GM19372 (cell line): ENCODE measurements at regions not wholly inside any gene's neighbourhood (a gene's known extent, or its start where the extent isn't known, plus 50 kb on each side); places are given as distances from the start of the nearest gene placed in this dataset.

Experiments used
- ATAC-seq: cut with Tn5 transposase; IDR thresholded peaks from one replicate; pipeline ENCODE4 v1.9.1; 2021; ENCODE audit warnings: mild to moderate bottlenecking, low read depth, moderate library complexity; ENCODE audit not compliant: unreplicated experiment

DNA sequence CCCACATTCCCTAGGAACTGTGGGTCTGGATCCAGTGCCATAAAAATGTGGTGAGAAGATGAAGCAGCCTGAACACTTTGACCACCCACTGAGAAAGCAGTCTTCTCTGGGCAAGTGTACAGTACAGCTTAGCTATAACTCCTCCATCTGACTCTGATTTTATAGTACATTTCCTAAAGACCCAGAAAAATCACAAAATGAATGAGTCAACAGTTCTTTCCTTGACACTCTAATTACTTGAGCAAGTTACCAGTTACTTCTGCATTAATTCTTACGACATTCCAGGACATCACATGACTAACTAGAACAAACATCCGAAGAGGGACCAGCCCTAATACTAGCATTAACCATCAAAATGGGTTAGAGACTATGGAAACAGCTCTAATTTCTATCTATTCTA is 148.1 kb upstream of the PEX5L start:
- no peak for ATAC-seq

DNA sequence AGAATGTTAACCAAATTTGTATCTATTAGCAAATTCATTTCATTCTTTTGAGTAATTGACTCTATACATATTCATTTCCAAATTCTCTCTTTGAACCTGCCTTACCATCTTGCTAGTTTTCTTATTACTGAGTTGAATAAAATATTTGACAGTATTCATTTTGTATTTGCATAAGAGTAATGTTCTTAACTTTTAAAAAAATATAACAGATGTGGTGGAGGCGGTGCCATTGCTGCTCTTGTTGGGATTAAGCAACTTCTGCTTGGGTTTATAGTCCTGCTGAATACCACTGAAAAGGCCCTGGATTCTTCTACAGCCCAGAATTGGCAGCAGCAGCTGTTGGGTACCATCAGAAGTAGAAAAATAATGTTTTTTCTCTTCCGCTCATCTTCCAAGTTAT is 148.9 kb upstream of the PEX5L start:
- ATAC-seq = no peak

DNA sequence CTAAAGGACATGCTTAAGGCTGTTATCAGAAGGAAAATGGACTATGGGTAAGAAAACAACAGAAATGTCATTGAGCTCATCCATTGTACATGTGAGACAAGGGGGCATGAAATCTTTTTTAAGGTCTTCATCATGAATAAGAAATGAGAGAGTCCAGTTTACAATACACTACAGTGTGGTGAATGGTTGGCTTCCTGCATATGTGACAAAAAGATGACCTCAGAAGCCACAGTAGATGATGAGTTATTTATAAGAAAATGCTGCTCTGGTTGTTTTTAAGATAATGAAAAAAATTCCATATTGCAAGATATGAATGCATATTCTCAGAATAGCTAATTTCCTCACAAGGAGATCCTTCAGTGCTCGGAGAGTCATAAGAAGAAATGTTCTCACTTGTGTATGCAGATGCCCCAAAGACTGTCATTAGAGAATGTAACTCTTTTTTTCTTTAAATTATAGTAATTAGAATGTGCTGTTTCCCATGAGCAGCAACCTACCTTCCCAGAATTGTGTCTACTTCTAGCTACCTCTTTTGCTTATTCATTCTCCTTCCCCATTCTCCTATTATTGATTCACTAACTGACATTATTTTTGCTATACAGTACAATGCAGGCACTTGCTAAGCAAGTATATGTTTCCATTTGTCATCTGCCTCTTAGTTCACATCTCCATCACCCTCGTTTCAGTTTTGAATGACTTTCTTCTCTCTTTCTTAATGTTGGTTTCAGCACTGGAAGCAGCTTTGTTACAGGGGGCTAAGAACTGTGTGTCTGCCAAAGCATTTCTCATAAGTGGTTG is 152.0 kb upstream of the PEX5L start:
- ATAC-seq = peak; percentile 71

DNA sequence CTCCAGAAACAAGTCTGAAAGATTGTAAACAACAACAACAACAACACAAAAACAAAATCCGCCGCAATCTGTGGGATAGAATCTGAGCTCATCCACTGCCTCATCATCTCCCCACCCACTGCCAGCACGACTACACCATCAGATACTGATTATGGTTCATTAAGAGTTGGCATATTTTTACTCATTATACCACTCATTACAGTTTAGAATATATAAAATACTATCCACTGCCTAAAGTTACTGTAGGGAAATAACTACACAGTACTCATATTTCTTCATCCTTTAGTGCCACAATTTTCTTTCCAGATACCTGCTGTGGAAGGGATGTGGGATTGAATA is 152.5 kb upstream of the PEX5L start:
- ATAC-seq = no peak

DNA sequence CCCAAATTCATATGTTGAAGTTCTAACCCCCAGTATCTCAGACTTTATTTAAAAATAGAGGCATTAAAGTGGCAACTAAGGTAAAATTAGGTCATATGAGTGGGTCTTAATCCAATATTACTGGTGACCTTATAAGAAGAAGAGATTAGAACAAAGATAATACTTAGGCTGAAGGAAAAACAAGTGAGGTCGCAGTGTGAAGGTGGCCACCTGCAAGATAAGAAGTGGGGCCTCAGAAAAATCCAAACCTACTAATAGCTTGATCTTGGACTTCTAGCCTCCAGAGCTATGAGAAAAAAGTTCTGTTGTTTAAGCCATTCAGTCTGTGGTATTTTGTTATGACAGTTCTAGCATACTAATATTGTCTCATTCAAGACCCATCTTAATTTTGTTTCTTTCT is 159.9 kb upstream of the PEX5L start:
- ATAC-seq = no peak

DNA sequence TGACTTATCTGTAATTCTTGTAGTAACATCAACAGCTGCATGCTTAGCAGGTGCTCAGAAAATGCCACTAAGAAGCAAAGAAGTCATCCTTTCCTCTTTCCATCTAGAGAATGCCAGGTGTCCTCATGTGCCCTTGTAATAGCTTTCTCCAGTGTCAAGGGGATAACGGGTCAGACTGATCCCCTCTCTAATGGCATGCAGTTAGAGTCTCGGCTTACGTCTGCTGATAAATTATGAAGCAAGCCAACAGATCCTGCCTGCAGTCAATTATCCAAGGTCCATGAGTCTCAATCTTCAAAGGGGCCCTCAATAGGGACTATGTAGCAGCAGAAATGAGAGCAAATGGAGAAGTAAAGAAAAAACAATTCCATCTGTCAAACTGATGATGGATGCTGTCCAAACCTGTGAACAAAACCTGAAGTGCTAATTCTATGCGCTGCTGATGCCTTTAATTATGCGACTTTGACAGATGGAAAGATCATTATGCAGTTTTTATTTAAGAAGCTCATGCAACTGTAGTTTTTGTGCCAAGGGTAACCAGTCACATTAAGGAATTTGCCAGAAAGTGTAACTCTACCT is 162.8 kb upstream of the PEX5L start:
- ATAC-seq = no peak

DNA sequence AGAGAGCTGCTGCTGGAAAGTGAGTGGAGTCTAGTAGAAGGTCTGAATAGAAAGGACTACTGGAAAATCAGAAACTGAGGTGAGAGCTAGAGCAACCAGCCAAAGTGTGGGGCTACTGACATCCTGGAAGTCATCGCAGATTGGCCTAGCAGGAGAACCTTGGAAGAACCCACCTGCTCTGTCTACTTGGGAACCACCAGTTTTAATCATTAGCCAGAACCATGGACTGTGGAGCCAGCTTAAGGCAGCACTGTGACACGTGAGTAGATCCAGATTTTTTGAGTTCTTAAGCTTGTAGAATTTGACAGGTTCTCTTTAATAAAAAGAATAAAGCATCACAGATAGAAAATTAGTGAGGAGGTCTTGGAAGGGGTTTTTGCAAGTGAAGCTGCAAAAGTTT is 179.1 kb upstream of the PEX5L start:
- no peak for ATAC-seq

DNA sequence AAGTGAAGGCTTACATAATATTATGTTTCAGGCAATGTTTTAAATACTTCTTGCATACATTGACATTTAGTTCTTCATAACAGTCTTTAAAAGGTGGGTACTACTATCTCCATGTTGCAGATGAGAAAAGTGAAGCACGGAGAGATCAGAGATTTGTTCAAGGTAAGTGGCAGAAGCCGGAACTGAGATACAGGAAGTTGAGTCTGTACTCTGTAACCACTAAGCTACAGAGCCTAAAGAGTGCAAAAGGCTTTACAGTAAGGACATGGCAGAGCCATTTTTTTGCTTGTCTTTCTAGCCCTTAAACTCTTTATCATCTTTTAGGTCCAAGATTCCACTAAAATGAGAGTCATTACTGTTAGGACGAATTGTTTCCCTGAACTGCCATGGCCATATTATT is 186.5 kb upstream of the PEX5L start:
- ATAC-seq = no peak

DNA sequence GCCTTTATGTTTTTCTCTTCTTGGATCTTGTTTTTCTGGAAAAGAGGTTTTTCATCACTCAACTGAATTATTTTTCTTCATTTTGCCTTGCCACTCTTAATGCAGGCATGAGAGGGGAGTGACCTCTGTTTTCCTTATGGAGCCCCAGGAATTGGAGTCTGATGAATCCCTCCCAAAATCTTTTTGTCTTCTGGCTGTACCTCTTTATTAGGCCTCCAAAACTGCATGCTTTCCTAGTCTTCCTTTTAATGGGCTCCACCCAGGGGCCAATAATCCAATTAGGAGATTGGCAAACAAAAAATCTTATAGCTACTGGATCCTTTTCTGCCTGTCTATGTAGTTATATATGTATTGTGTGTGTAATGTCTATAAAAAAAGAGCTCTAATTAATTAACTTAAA is 192.4 kb upstream of the PEX5L start:
- no peak for ATAC-seq

DNA sequence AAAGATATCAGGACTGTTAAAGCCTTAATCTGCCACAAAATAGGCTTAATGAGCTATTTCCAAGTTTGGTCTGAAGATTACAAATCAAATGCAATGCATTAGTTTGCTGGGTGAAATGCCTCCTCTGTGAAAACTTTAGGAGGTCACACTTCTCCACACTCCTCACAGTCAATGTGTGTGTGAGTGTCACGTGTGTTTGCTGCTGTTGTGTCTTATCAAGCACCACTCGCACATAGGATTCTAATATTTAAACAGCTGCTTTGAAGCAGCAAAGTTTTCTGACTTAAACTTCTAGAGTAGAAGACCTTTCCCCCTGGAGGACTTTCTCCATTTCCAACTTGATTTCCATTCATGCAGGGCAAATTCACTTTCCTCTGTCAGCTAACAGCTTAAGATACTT is 203.2 kb upstream of the PEX5L start:
- ATAC-seq = no peak

DNA sequence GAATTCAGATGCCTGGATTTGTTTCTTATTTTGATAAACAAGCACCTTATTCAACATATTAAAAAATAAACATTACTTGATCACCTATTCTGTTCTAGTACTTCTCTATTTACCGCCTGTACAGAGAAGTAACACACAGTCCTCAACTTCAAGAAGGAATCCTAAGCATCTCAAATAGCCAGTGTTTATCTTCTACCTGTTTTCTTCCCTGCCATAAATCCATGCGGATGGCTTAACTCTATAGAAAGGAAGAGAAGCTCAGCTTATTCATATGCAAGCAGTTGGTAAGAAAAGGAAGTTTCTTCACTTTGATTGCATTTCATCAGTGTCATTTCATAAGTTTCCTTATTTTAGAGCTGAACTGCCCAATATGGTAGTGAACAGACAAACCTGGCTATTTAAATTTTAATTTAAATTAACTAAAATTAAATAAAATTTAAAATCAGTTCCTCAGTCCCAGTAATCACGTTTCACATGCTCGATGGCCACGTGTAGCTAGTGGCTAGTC is 210.0 kb upstream of the PEX5L start:
- no peak for ATAC-seq

DNA sequence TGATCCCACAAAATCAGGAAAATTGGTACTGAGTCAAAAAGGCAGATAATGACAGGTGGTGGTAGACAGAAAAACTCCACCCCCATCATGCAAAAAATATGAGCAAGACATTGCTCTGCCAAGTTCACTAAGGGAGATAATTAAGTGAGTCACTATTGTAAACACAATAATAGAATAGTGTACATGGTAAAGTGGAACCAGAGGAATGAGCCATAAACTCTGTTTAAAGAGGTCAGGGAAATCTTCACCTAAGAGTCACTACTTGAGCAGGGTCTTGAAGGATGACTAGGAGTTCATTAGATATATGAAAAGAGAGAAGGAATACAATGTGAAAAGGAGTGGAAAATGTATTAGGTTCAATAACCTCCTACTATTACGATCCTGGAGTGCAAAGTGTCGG is 213.4 kb upstream of the PEX5L start:
- ATAC-seq = no peak

DNA sequence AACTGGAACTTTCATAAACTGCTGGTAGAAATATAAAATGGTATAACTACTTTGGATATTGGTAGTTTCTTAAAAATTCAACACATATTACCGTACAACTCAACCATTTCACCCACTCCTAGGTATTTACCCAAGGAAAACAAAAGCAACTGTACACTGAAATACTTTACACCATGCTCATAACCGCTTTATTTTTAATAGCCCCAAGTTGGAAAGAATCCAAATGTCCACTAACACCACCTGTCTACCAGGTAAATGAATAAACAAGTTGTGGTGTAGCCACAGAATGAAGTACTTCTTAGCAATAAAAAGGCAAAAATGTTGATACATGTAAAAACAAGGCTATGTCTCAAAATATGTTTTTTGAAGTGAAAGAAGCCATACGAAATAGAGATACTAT is 215.9 kb upstream of the PEX5L start:
- ATAC-seq = no peak

DNA sequence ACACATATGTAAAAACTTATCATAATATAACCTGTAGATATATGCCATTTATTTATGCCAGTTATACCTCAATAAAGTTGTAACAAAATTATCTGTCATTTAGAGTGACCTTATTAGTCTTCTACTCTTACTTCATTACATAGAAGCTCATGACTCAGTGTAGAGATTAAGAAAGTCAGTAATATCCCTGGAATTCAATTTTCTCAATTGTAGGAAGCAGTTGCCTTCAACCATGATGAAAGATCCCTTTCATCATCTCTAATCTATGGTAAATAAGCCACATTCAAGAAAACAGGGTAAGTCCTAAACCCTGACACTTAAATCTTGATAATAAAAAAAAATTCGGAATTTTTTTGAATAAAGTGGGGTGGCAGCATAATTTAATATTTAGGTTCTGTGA is 216.5 kb upstream of the PEX5L start:
- no peak for ATAC-seq

DNA sequence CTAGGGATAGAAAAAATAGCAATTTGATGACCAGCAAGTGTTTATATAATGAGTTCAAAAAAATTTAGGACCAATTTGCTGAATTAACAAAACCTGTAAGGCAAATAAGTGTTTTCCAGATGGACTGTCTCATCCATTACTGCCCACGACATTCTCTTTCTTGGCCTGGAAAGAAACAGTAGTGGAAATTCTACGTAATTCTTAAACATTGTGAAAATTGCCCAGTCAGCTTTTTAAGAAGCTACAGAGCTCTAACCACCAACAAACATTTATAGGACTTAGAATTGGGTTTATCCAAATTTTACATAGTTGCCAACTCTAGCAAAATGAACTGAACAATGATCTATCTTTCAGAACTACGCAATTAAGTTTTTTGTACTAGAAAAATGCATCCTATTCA is 227.7 kb upstream of the PEX5L start:
- ATAC-seq = no peak

DNA sequence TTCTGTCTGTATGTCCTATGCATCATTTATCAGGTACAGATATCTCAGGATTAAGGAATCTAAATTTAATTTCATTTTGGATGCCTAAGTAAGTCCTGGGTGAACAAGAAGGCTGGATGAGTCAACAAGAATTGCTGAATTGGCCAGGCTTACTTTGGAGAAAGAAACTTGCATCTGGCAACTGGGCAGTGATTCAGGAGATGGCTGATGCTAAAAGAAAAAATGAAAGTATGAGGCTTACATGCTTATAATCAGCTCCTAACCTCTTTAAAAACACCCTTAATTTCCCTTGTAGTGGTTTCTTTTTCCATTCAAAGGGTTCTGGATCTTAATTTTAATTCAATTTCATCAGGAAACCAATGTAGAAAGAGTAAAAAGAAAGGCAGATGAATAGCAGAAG is 228.8 kb upstream of the PEX5L start:
- no peak for ATAC-seq

DNA sequence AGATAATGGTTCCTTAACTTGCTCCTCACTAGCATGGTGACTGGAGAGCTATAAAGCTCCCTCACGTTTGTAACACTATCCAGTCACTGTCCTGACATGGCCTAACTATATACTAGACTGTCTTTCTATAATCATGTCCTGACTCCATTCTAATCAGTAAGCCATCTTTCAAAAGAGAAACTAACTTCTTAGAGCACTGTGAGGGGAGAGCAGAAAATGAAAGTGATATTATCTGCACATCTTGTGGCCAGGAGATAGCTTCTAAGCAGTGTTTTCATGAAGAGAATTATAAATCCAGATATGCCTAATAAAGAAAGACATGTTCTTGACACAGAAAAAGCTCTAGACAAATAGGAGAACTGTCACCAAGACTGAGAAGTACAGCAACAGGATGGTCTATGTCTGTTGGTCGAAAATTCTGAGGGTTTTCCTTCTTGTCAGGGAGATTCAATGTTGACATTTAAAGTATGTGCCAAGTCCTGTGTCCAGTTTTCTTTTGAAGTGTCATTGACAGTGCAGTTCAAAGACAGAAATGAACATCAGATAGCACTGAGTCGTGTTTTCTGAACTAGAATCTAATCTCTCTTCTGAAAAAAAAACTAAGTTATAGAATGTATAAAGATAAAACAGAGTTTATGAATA is 230.6 kb upstream of the PEX5L start:
- peak; percentile 99 for ATAC-seq

DNA sequence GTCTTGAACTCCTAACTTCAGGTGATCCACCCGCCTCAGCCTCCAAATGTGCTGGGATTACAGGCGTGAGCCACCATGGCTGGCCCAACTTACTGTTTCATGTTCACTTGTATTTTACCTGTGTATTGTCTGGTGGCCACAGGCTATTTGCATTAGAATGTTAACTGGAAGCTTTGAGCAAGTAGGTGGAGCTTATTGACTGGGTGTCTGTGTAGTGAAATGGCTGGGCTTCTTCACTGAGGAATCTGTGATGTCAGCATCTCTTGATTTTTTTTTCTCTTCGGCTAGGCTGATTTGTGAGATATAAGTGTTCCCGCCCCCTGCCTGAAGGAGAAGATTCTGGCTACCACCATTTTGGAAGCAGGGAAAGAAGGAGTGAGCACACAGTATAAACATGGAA is 237.8 kb upstream of the PEX5L start:
- no peak for ATAC-seq

DNA sequence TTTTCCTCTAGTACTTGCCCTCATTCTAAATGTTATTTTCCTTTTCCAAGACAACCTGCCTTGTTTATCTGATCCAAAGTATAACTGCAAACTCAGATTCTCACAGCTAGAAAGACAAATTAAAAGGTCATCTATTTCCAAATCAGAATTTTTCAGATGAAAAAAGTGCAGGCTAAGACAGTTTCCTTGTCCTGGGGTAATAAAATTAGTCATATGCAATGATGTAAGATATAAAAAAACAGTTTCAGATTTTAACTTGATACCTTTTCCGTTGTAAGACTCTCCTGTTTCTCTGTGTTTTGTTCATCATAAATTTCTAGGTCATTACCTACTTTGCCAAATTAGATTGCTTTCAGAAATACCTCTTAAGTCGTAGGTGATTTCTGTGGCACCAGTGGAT is 238.4 kb upstream of the PEX5L start:
- no peak for ATAC-seq

DNA sequence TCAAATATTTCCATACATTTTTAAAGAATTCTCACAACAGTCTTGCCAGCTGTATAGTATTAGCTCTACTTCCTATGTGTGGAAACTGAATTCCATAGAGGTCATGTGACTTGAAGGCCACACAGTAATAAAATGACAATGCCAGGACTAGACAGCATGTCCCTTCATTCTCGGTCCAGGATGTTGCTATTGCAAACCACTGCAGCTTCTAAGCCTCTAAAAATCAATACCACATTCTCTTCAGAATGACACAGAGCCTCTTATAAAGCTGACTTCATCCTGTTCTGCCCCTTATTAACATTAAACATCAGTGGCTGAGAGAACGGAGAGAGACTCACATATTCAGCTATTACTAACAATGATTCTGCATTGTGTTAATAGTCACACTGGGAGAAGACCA is 240.3 kb upstream of the PEX5L start:
- ATAC-seq = no peak

DNA sequence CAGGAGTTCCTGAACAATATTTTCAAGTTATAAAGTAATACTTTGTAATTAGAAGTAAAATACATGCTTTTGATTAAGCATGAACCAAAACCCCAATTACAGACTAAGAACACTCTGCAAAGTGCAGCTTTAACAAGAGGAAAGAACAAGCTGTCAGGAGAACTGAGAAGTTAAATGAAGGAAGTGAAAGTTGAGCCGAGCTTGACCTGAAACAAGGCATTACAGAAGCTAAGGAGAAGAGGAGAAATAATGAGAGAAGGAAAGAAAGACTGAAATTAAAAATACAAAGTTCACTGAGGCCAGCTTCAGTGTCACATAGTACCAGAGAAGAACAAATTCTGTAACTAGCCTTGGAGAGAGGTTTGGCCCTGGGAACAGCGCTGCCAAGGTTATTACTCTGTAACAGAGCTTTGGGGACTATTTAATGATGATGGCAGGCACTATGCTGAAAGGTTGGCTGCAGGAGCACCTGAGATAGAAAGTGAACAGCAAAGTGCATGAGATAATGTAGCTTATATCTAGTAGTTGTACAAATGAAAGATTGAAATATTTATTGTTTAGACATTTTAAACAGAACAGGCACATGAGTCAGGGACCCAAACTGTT is 241.9 kb upstream of the PEX5L start:
- ATAC-seq = peak; percentile 93

DNA sequence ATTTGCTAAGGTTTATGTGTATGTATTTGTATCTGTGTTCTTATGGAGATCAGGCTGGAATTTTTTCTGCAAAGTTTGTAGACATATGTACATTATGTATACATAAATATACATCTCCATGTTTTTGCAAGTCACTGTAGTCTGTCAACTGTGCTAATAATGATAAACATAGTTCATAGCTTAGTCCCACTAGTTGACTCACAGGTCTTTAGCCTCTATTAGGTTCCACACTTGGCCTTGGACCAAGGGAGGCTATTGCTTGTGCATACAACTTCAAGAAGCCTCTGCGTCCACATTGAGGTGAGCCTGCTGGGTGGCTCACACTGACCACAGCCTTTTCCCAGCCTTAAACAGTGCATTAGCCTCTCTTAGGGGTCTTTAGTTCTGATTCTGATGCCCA is 243.8 kb upstream of the PEX5L start:
- no peak for ATAC-seq
